ENCODE measurements at regions not wholly inside any gene's neighbourhood (a gene's known extent, or its start where the extent isn't known, plus 50 kb on each side); places are given as distances from the start of the nearest gene placed in this dataset.

GRCh38 chr3:184480831-184481230 lies 80.8 kb upstream of the EPHB3 start:
- TF ChIP-seq CTCF (IDR thresholded peaks at IDR 0.05) (no peak), ZFX (IDR thresholded peaks at IDR 0.05; ENCODE audit: borderline replicate concordance) (no peak)

All from 22Rv1 (cell line).